Right lobe of liver (tissue), 6 donors: ENCODE measurements at regions not wholly inside any gene's neighbourhood (a gene's known extent, or its start where the extent isn't known, plus 50 kb on each side); places are given as distances from the start of the nearest gene placed in this dataset.

ENCODE experiments used
- ATAC-seq, 4 donors: fragments of 200-7000 bp; cut with Tn5 transposase; one replicate each; pipeline ENCODE4 v1.9.1; 2020; ENCODE audit warnings: mild to moderate bottlenecking in 4 of 4, moderate library complexity in 4 of 4
- DNase-seq, 3 donors: peaks; one replicate each; pipeline ENCODE4 v3.0.0-alpha.2; 2020
- H3K27ac ChIP-seq, 3 donors: fragments of 200-600 bp; one replicate each; pipeline ENCODE4 v1.8.0; 2022
- H3K27me3 ChIP-seq, 2 donors: fragments of 200-600 bp; one replicate each; pipeline ENCODE4 v1.8.0; 2022
- H3K36me3 ChIP-seq, 4 donors: fragments of 200-600 bp; sonication (generic) in 1 of 4; one replicate each; pipeline versions ENCODE4 v1.5.1 to v1.8.0; 2017 to 2022; ENCODE audit warnings: control low read depth in 1 of 4
- H3K4me1 ChIP-seq, 4 donors: fragments of 200-600 bp; sonication (generic) in 1 of 4; one replicate each; pipeline versions ENCODE4 v1.5.1 to v1.8.0; 2017 to 2022; ENCODE audit warnings: control low read depth in 1 of 4
- H3K4me3 ChIP-seq, 3 donors: fragments of 200-600 bp; one replicate each; pipeline ENCODE4 v1.8.0; 2022
- H3K9me3 ChIP-seq, 4 donors: fragments of 200-600 bp; sonication (generic) in 1 of 4; one replicate each; pipeline versions ENCODE4 v1.5.1 to v1.8.0; 2017 to 2022; ENCODE audit warnings: control low read depth in 1 of 4
- CTCF ChIP-seq, 4 donors: fragments of 200-600 bp in 3 of 4; fragments of 450-650 bp in 1 of 4; IDR thresholded peaks; one replicate each; pipeline versions ENCODE4 v1.5.1 to v1.8.0; 2016 to 2022; ENCODE audit warnings: antibody characterized with exemption in 4 of 4, mild to moderate bottlenecking in 2 of 4
- POLR2A ChIP-seq: fragments of 450-650 bp; IDR thresholded peaks from one replicate; pipeline ENCODE4 v1.6.1; 2017; ENCODE audit warnings: antibody characterized with exemption, mild to moderate bottlenecking
- WGBS: methylation state at CpG from one replicate; pipeline ENCODE4 v1.1.6; 2018; ENCODE audit warnings: low coverage, low lambda C conversion rate; ENCODE audit not compliant: insufficient coverage; ENCODE audit errors: missing lambda C conversion rate; 5-methylcytosine and 5-hydroxymethylcytosine counted together
- intact Hi-C, 2 donors: fragments of 100-400 bp; cut with DNase I; formaldehyde crosslinking; loops; one replicate each; pipeline versions ENCODE4 v1.11.2 to v1.14.1; 2022
- donor health status: DM: no; HTN: yes; CAD: no.
- donor health status: DM: no; HTN: no; CAD: no.
- donor health status: DM: no; HTN: no; CAD: no.
- donor health status: DM: no; HTN: yes; CAD: no.
- donor health status: DM: no; HTN: yes; CAD: no.

DNA sequence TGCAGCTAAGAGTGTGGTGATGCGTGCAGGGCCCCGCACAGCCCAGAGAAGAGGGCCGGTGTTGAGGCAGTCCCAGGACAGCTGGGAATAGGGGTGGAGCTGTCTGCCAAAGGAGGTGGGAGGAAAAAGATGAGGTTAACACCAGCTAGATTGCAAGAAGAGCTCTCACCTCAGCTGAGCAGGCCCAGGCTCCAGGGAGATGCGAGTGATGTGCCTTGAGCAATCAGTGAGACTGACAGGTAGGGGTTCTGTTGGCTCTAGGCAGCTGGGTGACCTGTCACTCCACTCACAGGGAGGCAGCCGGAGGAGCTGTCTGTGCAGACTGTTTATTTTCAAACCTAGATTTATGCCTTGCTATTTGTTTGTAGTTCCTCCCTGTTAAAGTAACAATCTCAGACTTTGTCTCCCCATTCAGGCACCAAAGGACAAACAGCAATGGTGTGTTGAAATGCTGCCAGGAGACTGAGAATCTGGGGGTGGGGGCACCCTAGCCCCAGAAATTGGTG, 205.1 kb upstream of the CXCL12 start:
- H3K36me3 ChIP-seq = no peaks in the 10 kb centered on the region

DNA sequence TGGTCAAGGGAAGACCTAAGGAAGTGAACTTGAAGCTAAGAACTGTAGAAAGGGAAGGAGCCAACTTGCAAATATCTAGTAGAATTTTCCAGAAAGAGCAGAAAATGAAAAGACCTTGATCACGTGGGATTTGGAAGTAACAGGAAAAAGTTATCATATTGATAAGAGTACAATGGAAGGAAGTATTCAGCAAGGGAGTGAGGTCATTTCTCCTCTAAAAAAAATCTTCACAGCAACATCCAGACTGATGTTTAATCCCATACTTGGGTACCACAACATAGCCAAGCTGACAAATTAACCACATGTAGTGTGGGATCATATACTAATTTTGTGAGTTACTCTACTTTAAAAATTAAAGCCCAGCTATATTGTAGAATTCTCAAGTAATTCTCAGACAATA, 207.0 kb upstream of the CXCL12 start:
- intact Hi-C loops = no loop called here
- 0% methylated on average over 1 of the region's 1 CpG for WGBS
- no peaks in the 10 kb centered on the region for H3K27me3 ChIP-seq
- no peak overlapping the region for H3K27ac ChIP-seq
- no peaks in the 10 kb centered on the region for H3K36me3 ChIP-seq
- H3K9me3 ChIP-seq = no peaks in the 10 kb centered on the region
- ATAC-seq (no peak), DNase-seq (no peak)
- H3K4me3 ChIP-seq = no peak overlapping the region
- no peaks in the 10 kb centered on the region for H3K4me1 ChIP-seq
- TF ChIP-seq POLR2A = no peak
- TF ChIP-seq CTCF (IDR thresholded peaks at IDR 0.05) = no peak

More for the DNA sequence above, 205.1 kb upstream of the CXCL12 start:
- Histone ChIP-seq H3K27me3 (no peaks in the 10 kb centered on the region), H3K9me3 (no peaks in the 10 kb centered on the region), H3K4me1 (no peaks in the 10 kb centered on the region), H3K4me3 (no peak overlapping the region), H3K27ac (no peak overlapping the region)
- DNase-seq (no peak), ATAC-seq (no peak)
- TF ChIP-seq CTCF (IDR thresholded peaks at IDR 0.05) = no peak
- intact Hi-C loops = no loop called here
- 43% methylated on average over 5 of the region's 5 CpGs for WGBS

GRCh38 chr10:44593952-44594351, 209.1 kb upstream of the CXCL12 start:
- ATAC-seq (no peak), DNase-seq (no peak)
- no peak for TF ChIP-seq POLR2A
- Histone ChIP-seq H3K9me3 (no peaks in the 10 kb centered on the region), H3K4me1 (no peaks in the 10 kb centered on the region), H3K27ac (no peak overlapping the region), H3K4me3 (no peak overlapping the region), H3K36me3 (no peaks in the 10 kb centered on the region), H3K27me3 (no peaks in the 10 kb centered on the region)
- intact Hi-C loops = no loop called here
- WGBS = 25% methylated on average over 6 of the region's 7 CpGs

- no peak for DNase-seq
- no peaks in the 10 kb centered on the region for H3K9me3 ChIP-seq
- H3K36me3 ChIP-seq = no peaks in the 10 kb centered on the region
- H3K27me3 ChIP-seq = no peaks in the 10 kb centered on the region
- H3K4me1 ChIP-seq = no peaks in the 10 kb centered on the region
- TF ChIP-seq POLR2A (no peak), CTCF (IDR thresholded peaks at IDR 0.05) (no peak)
- no peak overlapping the region for H3K4me3 ChIP-seq
- no peak overlapping the region for H3K27ac ChIP-seq
- 88% methylated on average over 1 of the region's 1 CpG for WGBS
- intact Hi-C loops = no loop called here
- no peak for ATAC-seq
Measured at GRCh38 chr10:44607116-44607515, 222.2 kb upstream of the CXCL12 start.

DNA sequence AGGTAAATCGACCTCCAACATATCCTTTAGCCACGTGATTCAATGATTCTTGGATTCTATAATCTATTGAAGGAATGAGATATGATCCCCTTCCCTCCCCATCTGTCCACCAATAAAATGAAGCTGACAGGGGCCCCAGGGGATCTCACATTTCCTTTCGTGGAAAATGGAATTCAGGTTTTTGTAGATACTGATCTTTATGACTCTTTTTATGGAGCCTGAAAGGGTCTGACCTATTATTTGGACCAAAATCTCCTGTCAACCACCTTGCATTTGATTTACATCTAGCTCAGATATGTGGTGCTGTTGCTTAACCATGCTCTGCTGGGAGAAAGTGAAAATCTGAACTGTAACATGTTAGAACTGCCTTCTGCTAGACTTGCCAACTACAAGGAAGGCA, 234.0 kb upstream of the CXCL12 start:
- H3K36me3 ChIP-seq = no peaks in the 10 kb centered on the region
- DNase-seq = no peak
- no peaks in the 10 kb centered on the region for H3K9me3 ChIP-seq
- intact Hi-C loops = no loop called here
- no peak for ATAC-seq
- no peaks in the 10 kb centered on the region for H3K4me1 ChIP-seq
- H3K4me3 ChIP-seq = no peak overlapping the region
- TF ChIP-seq CTCF (IDR thresholded peaks at IDR 0.05) = no peak
- no peak for TF ChIP-seq POLR2A
- H3K27ac ChIP-seq = no peak overlapping the region
- no peaks in the 10 kb centered on the region for H3K27me3 ChIP-seq
- WGBS = 26% methylated on average over 3 of the region's 3 CpGs
